Endodermal cell (in vitro differentiated cells): ENCODE measurements at regions not wholly inside any gene's neighbourhood (a gene's known extent, or its start where the extent isn't known, plus 50 kb on each side); places are given as distances from the start of the nearest gene placed in this dataset.

Source experiments
- DNase-seq: peaks from one replicate; pipeline ENCODE4 v3.0.0-alpha.2; 2017
- H3K27ac ChIP-seq: 2 replicates; pipeline ENCODE4 v1.5.1; 2013; ENCODE audit warnings: mild to moderate bottlenecking, low read depth, low read length, moderate library complexity
- H3K27me3 ChIP-seq: 2 replicates; pipeline ENCODE4 v1.6.1; 2013; ENCODE audit warnings: mild to moderate bottlenecking, low read length, moderate library complexity; ENCODE audit not compliant: insufficient read depth, control insufficient read depth, poor library complexity, severe bottlenecking
- H3K36me3 ChIP-seq: 2 replicates; pipeline ENCODE4 v1.7.0; 2013; ENCODE audit warnings: mild to moderate bottlenecking, low read length, moderate library complexity; ENCODE audit not compliant: control insufficient read depth, insufficient read depth
- H3K4me1 ChIP-seq: one replicate; pipeline ENCODE4 v1.7.0; 2013; ENCODE audit warnings: low read length; ENCODE audit not compliant: control insufficient read depth, insufficient read depth
- H3K4me3 ChIP-seq: 2 replicates; pipeline ENCODE4 v1.5.1; 2013; ENCODE audit warnings: mild to moderate bottlenecking, low read length, moderate library complexity
- H3K9ac ChIP-seq: 2 replicates; pipeline ENCODE4 v1.6.1; 2013; ENCODE audit warnings: mild to moderate bottlenecking, low read length, moderate library complexity; ENCODE audit not compliant: poor library complexity, severe bottlenecking; ENCODE audit errors: extremely low read depth
- H3K9me3 ChIP-seq: 2 replicates; pipeline ENCODE4 v1.6.1; 2013; ENCODE audit warnings: mild to moderate bottlenecking, low read length, moderate library complexity; ENCODE audit not compliant: control insufficient read depth
- H3K27ac Mint-ChIP-seq: 2 replicates; pipeline ENCODE4 v1.8.0; 2020; ENCODE audit warnings: mixed read lengths
- H3K27me3 Mint-ChIP-seq: 2 replicates; pipeline ENCODE4 v1.8.0; 2021; ENCODE audit warnings: mild to moderate bottlenecking, mixed read lengths; ENCODE audit not compliant: insufficient read depth
- H3K36me3 Mint-ChIP-seq: 2 replicates; pipeline ENCODE4 v1.8.0; 2020; ENCODE audit warnings: low read depth, mixed read lengths
- H3K4me1 Mint-ChIP-seq: 2 replicates; pipeline ENCODE4 v1.8.0; 2020; ENCODE audit warnings: mixed read lengths
- H3K4me3 Mint-ChIP-seq: 2 replicates; pipeline ENCODE4 v1.8.0; 2020; ENCODE audit warnings: mild to moderate bottlenecking, moderate library complexity, mixed read lengths
- H3K9me3 Mint-ChIP-seq: 2 replicates; pipeline ENCODE4 v1.8.0; 2020; ENCODE audit warnings: mild to moderate bottlenecking, mixed read lengths
- WGBS, 2 experiments: methylation state at CpG; one replicate each; pipeline versions ENCODE4 v1.1.5 to v1.1.7; 2013; ENCODE audit warnings: missing lambda C conversion rate in 2 of 2, mixed read lengths in 1 of 2; ENCODE audit not compliant: insufficient coverage in 1 of 2, insufficient read length in 1 of 2; 5-methylcytosine and 5-hydroxymethylcytosine counted together
- TF ChIP-seq, protein P1 (sequence below): fragments of 200-600 bp; sonication (generic); conservative IDR thresholded peaks from 2 replicates; pipeline ENCODE4 v1.5.0; 2021; ENCODE audit warnings: antibody characterized with exemption, mild to moderate bottlenecking

DNA sequence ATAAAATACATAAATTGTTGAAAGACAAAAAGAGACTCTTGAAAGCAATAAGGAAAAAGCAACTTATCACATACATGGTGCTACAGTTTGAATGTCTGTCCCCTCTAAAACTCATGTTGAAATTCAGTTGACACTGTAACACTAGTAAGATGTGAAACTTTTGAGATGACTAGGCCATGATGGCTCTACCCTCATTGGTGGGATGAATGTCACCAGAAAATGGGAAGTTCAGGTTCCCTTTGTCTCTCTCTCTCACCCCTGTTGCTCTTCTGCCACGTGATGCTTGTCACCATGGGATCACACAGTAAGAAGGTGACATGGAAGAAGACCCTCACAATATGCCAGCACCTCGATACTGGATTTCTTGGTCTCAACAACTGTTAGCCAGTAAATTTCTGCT, 50.3 kb upstream of the SPTLC1 start:
- Mint-ChIP-seq H3K4me3 (no peak overlapping the region), H3K27ac (no peak overlapping the region), H3K36me3 (no peaks in the 10 kb centered on the region), H3K9me3 (no peaks in the 10 kb centered on the region), H3K4me1 (no peaks in the 10 kb centered on the region), H3K27me3 (no peaks in the 10 kb centered on the region)
- Histone ChIP-seq H3K36me3 (no peaks in the 10 kb centered on the region), H3K27me3 (no peaks in the 10 kb centered on the region), H3K9me3 (no peaks in the 10 kb centered on the region), H3K4me1 (no peaks in the 10 kb centered on the region), H3K27ac (no peak overlapping the region), H3K9ac (no peak overlapping the region), H3K4me3 (no peak overlapping the region)
- no peak for DNase-seq
- TF ChIP-seq, protein P1, sequence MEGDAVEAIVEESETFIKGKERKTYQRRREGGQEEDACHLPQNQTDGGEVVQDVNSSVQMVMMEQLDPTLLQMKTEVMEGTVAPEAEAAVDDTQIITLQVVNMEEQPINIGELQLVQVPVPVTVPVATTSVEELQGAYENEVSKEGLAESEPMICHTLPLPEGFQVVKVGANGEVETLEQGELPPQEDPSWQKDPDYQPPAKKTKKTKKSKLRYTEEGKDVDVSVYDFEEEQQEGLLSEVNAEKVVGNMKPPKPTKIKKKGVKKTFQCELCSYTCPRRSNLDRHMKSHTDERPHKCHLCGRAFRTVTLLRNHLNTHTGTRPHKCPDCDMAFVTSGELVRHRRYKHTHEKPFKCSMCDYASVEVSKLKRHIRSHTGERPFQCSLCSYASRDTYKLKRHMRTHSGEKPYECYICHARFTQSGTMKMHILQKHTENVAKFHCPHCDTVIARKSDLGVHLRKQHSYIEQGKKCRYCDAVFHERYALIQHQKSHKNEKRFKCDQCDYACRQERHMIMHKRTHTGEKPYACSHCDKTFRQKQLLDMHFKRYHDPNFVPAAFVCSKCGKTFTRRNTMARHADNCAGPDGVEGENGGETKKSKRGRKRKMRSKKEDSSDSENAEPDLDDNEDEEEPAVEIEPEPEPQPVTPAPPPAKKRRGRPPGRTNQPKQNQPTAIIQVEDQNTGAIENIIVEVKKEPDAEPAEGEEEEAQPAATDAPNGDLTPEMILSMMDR: no peak
- 77 to 100% methylated on average over 1 to 2 of the region's 2 CpGs for WGBS, 2 experiments
